ENCODE measurements at regions not wholly inside any gene's neighbourhood (a gene's known extent, or its start where the extent isn't known, plus 50 kb on each side); places are given as distances from the start of the nearest gene placed in this dataset.

- no peak for TF ChIP-seq POLR2A (IDR thresholded peaks at IDR 0.05)
- TF ChIP-seq CTCF (IDR thresholded peaks at IDR 0.05): peak in 3 of 6 experiments; percentile 17 to 72 (median 65)
Measured at GRCh38 chrX:131762802-131763234, 218.9 kb downstream of the OR13H1 start.
